GM18498 (cell line): ENCODE measurements at regions not wholly inside any gene's neighbourhood (a gene's known extent, or its start where the extent isn't known, plus 50 kb on each side); places are given as distances from the start of the nearest gene placed in this dataset.
A peak's percentile ranks its signal among the peaks of the same experiment; 100 is the strongest.

Experiments
- ATAC-seq: cut with Tn5 transposase; IDR thresholded peaks from one replicate; pipeline ENCODE4 v1.9.1; 2021; ENCODE audit warnings: mild to moderate bottlenecking, moderate library complexity; ENCODE audit not compliant: unreplicated experiment

GRCh38 chrX:114332766-114333165 is 251.1 kb upstream of the HTR2C start:
- ATAC-seq = no peak

GRCh38 chrX:114334473-114334982 is 249.4 kb upstream of the HTR2C start:
- no peak for ATAC-seq

- ATAC-seq = no peak
Measured at GRCh38 chrX:114338870-114339269, 245.0 kb upstream of the HTR2C start.

- ATAC-seq = peak; percentile 66
Measured at GRCh38 chrX:114344756-114345349, 239.0 kb upstream of the HTR2C start.

- no peak for ATAC-seq
Measured at GRCh38 chrX:114361076-114361725, 222.7 kb upstream of the HTR2C start.

GRCh38 chrX:114363346-114363745 is 220.5 kb upstream of the HTR2C start:
- ATAC-seq = no peak

- no peak for ATAC-seq
Measured at GRCh38 chrX:114365065-114365834, 218.6 kb upstream of the HTR2C start.

- no peak for ATAC-seq
Measured at GRCh38 chrX:114372937-114373336, 210.9 kb upstream of the HTR2C start.

- no peak for ATAC-seq
Measured at GRCh38 chrX:114390251-114390796, 193.6 kb upstream of the HTR2C start.
